Panc1 (cell line): ENCODE measurements at regions not wholly inside any gene's neighbourhood (a gene's known extent, or its start where the extent isn't known, plus 50 kb on each side); places are given as distances from the start of the nearest gene placed in this dataset.

Source experiments
- ATAC-seq: fragments of 200-7000 bp; cut with Tn5 transposase; 2 replicates; pipeline ENCODE4 v1.9.1; 2020; ENCODE audit warnings: mild to moderate bottlenecking, moderate library complexity
- BruUV-seq: library from RNA; stranded (reverse); fragments of 400-500 nt; replicated peaks from 2 replicates; lab custom pipeline; 2021; lab: Mats Ljungman, UMichigan
- CTCF ChIA-PET: fragments of 300-600 bp; sonication (Branson Sonifier 250); formaldehyde crosslinking; loops from one replicate; lab custom pipeline; 2022; ENCODE audit warnings: antibody characterized with exemption; lab: Charles Lee
- POLR2A ChIA-PET: fragments of 300-600 bp; sonication (Branson Sonifier 250); formaldehyde crosslinking; loops from one replicate; lab custom pipeline; 2022; ENCODE audit warnings: antibody characterized with exemption; lab: Charles Lee
- DNase-seq: peaks from one replicate; pipeline ENCODE4 v3.0.0-alpha.2; 2010; ENCODE audit warnings: low read depth, low spot score
- H3K27ac ChIP-seq: 2 replicates; pipeline ENCODE4 v1.5.1; 2011; ENCODE audit warnings: mild to moderate bottlenecking, low read length, inconsistent platforms
- H3K27me3 ChIP-seq: fragments of 200-500 bp; sonication (Bioruptor generic); 2 replicates; pipeline ENCODE4 v1.6.0; 2014; ENCODE audit warnings: low read length, inconsistent platforms; ENCODE audit not compliant: control insufficient read depth, insufficient read depth
- H3K36me3 ChIP-seq: fragments of 200-500 bp; sonication (Bioruptor generic); 2 replicates; pipeline ENCODE4 v1.5.1; 2014; ENCODE audit warnings: inconsistent platforms, mild to moderate bottlenecking, low read length, moderate library complexity; ENCODE audit not compliant: control insufficient read depth, insufficient read depth
- H3K4me1 ChIP-seq: 2 replicates; pipeline ENCODE4 v1.5.1; 2011; ENCODE audit warnings: inconsistent platforms, mild to moderate bottlenecking, low read length, moderate library complexity; ENCODE audit not compliant: control insufficient read depth, insufficient read depth
- H3K4me3 ChIP-seq, 2 experiments: 2 replicates each; pipeline ENCODE4 v1.5.1; 2011 to 2012; ENCODE audit warnings: low read depth in 2 of 2, low read length in 2 of 2, mild to moderate bottlenecking in 2 of 2, inconsistent platforms in 1 of 2, moderate library complexity in 1 of 2
- H3K9me3 ChIP-seq: fragments of 200-500 bp; sonication (Bioruptor generic); 2 replicates; pipeline ENCODE4 v1.5.1; 2014; ENCODE audit warnings: low read depth, mild to moderate bottlenecking, inconsistent platforms, low read length, moderate library complexity; ENCODE audit not compliant: control insufficient read depth, insufficient read depth
- POLR2AphosphoS5 ChIP-seq: IDR thresholded peaks from 2 replicates; pipeline ENCODE4 v1.6.1; 2012; ENCODE audit warnings: mild to moderate bottlenecking, low read depth, low read length, moderate library complexity
- REST ChIP-seq, 2 experiments: IDR thresholded peaks; 2 replicates each; pipeline ENCODE4 v1.6.1; 2011 to 2012; ENCODE audit warnings: low read depth in 2 of 2, control low read depth in 1 of 2, low read length in 1 of 2, mild to moderate bottlenecking in 1 of 2, moderate library complexity in 1 of 2; ENCODE audit not compliant: insufficient read depth in 1 of 2
- SIN3A ChIP-seq: IDR thresholded peaks from 2 replicates; pipeline ENCODE4 v1.6.1; 2012; ENCODE audit warnings: low read depth, mild to moderate bottlenecking, low read length, moderate library complexity, borderline replicate concordance; ENCODE audit not compliant: insufficient read depth
- TCF7L2 ChIP-seq: IDR thresholded peaks from 2 replicates; pipeline ENCODE4 v1.6.1; 2011; ENCODE audit warnings: mild to moderate bottlenecking, low read depth, low read length, inconsistent platforms
- in situ Hi-C: cut with HindIII; loops from 2 replicates; pipeline ENCODE4 v1.10.0; 2016; ENCODE audit warnings: low sequenced_read_pairs, low pct_unique_long_range_greater_than_20kb
- intact Hi-C: fragments of 100-400 bp; cut with micrococcal nuclease; formaldehyde crosslinking; loops from one replicate; pipeline ENCODE4 v1.10.0; 2022; ENCODE audit not compliant: unreplicated experiment
- TF ChIP-seq, protein P1 (sequence below): fragments of 450-650 bp; IDR thresholded peaks from 2 replicates; pipeline ENCODE4 v1.5.1; 2017; ENCODE audit warnings: mild to moderate bottlenecking

DNA sequence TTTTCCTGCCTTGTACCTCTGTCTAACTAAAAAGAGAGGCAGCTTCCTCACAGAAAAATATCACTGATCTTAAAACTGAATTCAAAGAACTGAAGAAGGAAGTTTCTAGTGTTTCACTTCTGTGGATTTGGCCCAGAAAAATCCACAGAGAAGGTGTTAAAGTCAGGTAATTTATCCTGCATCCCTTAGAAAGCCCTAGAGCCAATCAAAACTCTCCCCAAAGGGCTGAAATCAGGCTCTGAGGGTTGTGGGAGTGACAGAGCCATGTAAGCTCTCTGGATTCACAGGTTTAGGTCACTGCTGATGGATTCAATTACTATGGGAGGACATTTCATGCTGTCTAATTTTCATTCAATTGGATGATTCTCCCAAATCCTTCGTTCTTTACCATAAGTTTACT, 152.3 kb downstream of the OR2B2 start:
- intact Hi-C loops (no loop called here), in situ Hi-C loops (no loop called here)
- no TSS peak for BruUV-seq
- TF ChIP-seq REST (IDR thresholded peaks at IDR 0.05; ENCODE audit: insufficient read depth in 1 of 2, low read depth in 2 of 2, low read length in 1 of 2) (no peak), TCF7L2 (no peak), SIN3A (no peak), POLR2AphosphoS5 (no peak)
- TF ChIP-seq, protein P1, sequence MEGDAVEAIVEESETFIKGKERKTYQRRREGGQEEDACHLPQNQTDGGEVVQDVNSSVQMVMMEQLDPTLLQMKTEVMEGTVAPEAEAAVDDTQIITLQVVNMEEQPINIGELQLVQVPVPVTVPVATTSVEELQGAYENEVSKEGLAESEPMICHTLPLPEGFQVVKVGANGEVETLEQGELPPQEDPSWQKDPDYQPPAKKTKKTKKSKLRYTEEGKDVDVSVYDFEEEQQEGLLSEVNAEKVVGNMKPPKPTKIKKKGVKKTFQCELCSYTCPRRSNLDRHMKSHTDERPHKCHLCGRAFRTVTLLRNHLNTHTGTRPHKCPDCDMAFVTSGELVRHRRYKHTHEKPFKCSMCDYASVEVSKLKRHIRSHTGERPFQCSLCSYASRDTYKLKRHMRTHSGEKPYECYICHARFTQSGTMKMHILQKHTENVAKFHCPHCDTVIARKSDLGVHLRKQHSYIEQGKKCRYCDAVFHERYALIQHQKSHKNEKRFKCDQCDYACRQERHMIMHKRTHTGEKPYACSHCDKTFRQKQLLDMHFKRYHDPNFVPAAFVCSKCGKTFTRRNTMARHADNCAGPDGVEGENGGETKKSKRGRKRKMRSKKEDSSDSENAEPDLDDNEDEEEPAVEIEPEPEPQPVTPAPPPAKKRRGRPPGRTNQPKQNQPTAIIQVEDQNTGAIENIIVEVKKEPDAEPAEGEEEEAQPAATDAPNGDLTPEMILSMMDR = no peak
- no peaks in the 10 kb centered on the region for H3K9me3 ChIP-seq
- H3K27ac ChIP-seq = no peak overlapping the region
- H3K36me3 ChIP-seq = no peaks in the 10 kb centered on the region
- ChIA-PET POLR2A (no interaction called here), CTCF (interaction anchor here (1.3 kb wide), 1 partner anchor 12 kb away, joined by 7 read pairs; no protein-coding TSS in a partner anchor)
- no peaks in the 10 kb centered on the region for H3K4me1 ChIP-seq
- H3K27me3 ChIP-seq = no peaks in the 10 kb centered on the region
- ATAC-seq = no peak
- no peak overlapping the region for H3K4me3 ChIP-seq
- DNase-seq = no peak

GRCh38 chr6:27758491-27758890, 153.7 kb downstream of the OR2B2 start:
- ChIA-PET CTCF (interaction anchor here (1.3 kb wide), 1 partner anchor 14 kb away, joined by 7 read pairs; no protein-coding TSS in a partner anchor), POLR2A (no interaction called here)
- no peaks in the 10 kb centered on the region for H3K4me1 ChIP-seq
- no peaks in the 10 kb centered on the region for H3K9me3 ChIP-seq
- DNase-seq = no peak
- intact Hi-C loops (no loop called here), in situ Hi-C loops (no loop called here)
- TF ChIP-seq REST (IDR thresholded peaks at IDR 0.05; ENCODE audit: insufficient read depth in 1 of 2, low read depth in 2 of 2, low read length in 1 of 2) = no peak
- TF ChIP-seq, protein P1 = no peak
- TF ChIP-seq POLR2AphosphoS5 = no peak
- TF ChIP-seq SIN3A = no peak
- TF ChIP-seq TCF7L2 = no peak
- no peaks in the 10 kb centered on the region for H3K36me3 ChIP-seq
- no peak for ATAC-seq
- no TSS peak for BruUV-seq
- H3K27me3 ChIP-seq = no peaks in the 10 kb centered on the region
- H3K27ac ChIP-seq = no peak overlapping the region
- H3K4me3 ChIP-seq = no peak overlapping the region
